ENCODE measurements at regions not wholly inside any gene's neighbourhood (a gene's known extent, or its start where the extent isn't known, plus 50 kb on each side); places are given as distances from the start of the nearest gene placed in this dataset.
A peak's percentile ranks its signal among the peaks of the same experiment; 100 is the strongest.

- TF ChIP-seq ZFP90 (CRISPR knock-in tag; IDR thresholded peaks at IDR 0.05; ENCODE audit: borderline replicate concordance) (peak; percentile 98; the same call in 1 of the 2 replicates), ZNF17 (CRISPR knock-in tag; IDR thresholded peaks at IDR 0.05) (no peak), KDM6A (CRISPR knock-in tag; IDR thresholded peaks at IDR 0.05; ENCODE audit: low read depth) (peak; percentile 95), NR2F6 (IDR thresholded peaks at IDR 0.05) (peak; percentile 99), NR2F6 (CRISPR knock-in tag; IDR thresholded peaks at IDR 0.05) (peak; percentile 99), MAFG (CRISPR knock-in tag; IDR thresholded peaks at IDR 0.05) (no peak), ZNF362 (CRISPR knock-in tag; IDR thresholded peaks at IDR 0.05; ENCODE audit: borderline replicate concordance) (peak; percentile 96), ASH2L (IDR thresholded peaks at IDR 0.05; ENCODE audit: insufficient read length, low read depth, low read length) (peak; percentile 73), ZC3H13 (CRISPR knock-in tag; IDR thresholded peaks at IDR 0.05) (no peak), SRY (CRISPR knock-in tag; IDR thresholded peaks at IDR 0.05) (no peak), PAX8 (CRISPR knock-in tag; IDR thresholded peaks at IDR 0.05; ENCODE audit: borderline replicate concordance) (no peak), ZSCAN5A (CRISPR knock-in tag; IDR thresholded peaks at IDR 0.05; ENCODE audit: borderline replicate concordance) (peak; percentile 71; the same call in 1 of the 2 replicates), ZBTB7A (CRISPR knock-in tag; IDR thresholded peaks at IDR 0.05) (peak; percentile 91), ZNF207 (IDR thresholded peaks at IDR 0.05; ENCODE audit: borderline replicate concordance) (no peak), WIZ (CRISPR knock-in tag; IDR thresholded peaks at IDR 0.05) (0 out of 2 replicates have a peak, but pooled peaks have one; percentile 63), ZNF775 (CRISPR knock-in tag; IDR thresholded peaks at IDR 0.05; ENCODE audit: borderline replicate concordance) (no peak), TAF15 (IDR thresholded peaks at IDR 0.05; ENCODE audit: low read depth, low read length, poor library complexity, severe bottlenecking) (no peak), GTF2F1 (IDR thresholded peaks at IDR 0.05; ENCODE audit: low read length) (no peak; the same call in 1 of the 2 replicates), ZMYM3 (CRISPR knock-in tag; IDR thresholded peaks at IDR 0.05) (peak; percentile 98), ZBTB39 (CRISPR knock-in tag; IDR thresholded peaks at IDR 0.05) (peak; percentile 97), ZBTB34 (CRISPR knock-in tag; IDR thresholded peaks at IDR 0.05) (peak; percentile 98), TEAD2 (CRISPR knock-in tag; IDR thresholded peaks at IDR 0.05) (0 out of 2 replicates have a peak, but pooled peaks have one; percentile 45), ZNF18 (CRISPR knock-in tag; IDR thresholded peaks at IDR 0.05; ENCODE audit: insufficient replicate concordance) (no peak)
Measured at GRCh38 chr17:59469786-59470485, 95.5 kb upstream of the DHX40 start (continued).
